GM21360 (cell line): ENCODE measurements at regions not wholly inside any gene's neighbourhood (a gene's known extent, or its start where the extent isn't known, plus 50 kb on each side); places are given as distances from the start of the nearest gene placed in this dataset.

ENCODE experiments used
- ATAC-seq: cut with Tn5 transposase; IDR thresholded peaks from one replicate; pipeline ENCODE4 v1.9.1; 2021; ENCODE audit warnings: mild to moderate bottlenecking, moderate library complexity; ENCODE audit not compliant: unreplicated experiment

DNA sequence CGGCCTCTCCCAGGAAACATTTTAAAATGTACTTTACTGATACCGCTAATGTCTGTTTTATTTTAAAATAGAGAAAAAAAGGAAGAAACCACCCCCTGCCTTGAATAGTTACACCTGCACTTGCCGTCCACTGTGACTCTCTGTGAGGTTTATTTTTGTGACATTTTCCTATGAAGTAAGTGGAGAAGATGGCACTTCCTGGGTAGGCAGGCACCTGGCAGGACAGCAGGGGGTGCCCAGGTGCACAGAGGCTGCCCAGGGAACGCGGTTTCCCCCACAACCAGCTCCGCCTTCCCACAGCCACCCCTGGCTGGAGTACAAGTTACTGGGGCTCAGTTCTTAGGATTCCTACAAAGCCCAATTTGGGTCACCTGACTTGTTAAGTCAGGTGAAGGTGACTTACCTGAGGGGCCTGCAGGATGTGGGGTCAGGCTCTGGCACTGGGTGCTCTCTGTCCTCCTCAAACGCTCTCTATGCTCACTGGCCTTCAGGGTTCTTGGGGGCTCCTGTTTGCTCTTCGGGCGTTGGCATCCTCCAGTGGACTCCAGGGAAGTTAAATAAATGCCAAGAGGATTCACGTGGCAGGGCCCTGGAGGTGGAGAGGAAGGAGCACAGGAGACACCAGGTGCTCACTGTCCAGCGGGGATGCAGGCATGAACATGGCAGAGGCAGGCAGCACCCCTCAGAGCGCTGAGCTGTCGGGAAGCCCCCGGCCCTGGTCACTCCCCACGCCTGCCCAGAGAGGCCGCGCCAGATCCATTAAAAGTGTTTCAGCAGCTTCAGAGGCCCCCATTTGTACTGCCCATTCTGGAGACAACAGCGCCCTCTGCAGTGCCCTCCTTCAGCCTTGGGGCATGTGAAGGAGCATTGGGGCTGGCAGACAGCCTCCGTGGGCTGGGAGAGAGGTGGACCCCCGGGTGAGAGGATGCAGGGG is 1021.2 kb downstream of the TBC1D22A start:
- ATAC-seq = no peak

DNA sequence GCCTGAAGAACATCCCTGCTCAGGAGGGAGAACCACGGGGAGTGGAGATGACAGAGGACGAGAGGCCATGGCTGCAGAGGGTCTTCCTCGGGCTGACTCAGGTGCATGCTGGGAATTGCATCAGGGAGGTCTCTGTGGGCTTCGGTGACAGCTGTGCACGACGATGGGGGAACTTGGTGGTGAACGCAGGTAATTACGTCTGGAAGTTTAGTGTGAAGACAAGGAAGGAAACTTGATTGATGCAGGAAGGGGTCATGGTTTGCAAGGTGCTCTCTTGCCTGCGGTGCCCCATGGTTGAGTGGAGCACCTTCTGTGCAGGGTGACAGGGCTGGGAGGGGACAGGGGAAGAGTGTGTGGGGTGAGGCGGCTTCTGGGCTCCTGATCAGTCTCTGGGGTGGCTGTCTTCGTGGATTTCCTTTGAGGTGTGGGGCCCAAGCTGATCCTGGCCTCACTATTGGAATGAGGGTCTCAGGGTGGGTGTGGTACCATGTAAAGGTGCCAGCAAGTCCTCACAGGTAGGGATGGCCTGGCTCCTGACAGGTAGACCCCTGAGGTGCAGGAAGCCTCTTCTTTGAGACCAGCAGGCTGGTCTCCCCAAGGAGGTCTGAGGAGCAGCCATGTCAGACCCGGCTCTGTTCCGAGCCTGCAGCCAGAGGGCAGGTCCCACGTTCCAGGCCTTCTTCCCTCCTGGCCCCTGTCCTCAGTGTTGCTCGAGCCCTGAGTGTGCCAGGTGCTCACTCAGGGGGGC is 1020.1 kb downstream of the TBC1D22A start:
- no peak for ATAC-seq

DNA sequence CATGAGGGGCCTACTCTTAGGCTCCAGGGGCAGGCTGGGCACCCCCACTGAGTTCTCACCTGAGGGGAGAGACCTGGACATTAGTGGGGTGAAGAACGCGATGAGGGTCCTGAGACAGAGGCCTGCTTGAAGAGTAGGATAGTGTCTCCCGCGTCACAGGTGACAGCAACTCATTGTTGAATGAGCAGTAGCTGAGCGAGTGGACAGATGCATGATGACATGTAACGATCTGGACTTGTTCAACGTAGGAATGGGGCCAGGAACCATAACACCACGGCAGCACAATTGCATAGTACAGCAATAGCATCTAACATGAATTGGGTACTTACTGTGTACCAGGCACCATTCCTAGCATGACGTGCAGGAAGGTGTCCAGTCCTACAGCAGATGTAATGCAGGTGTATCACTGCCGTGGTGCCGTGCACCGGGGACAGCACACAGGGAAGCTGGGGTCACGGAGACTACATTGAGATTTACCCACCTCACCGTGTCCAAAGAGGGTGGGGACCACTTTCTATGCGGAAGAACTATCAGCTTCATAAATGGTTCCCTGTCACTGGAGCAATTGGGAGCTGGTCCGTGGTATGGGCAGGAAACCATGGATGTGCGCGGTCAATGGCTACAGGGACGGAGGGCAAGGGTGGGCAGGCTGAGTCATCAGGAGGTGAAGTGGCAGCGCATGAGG is 1019.1 kb downstream of the TBC1D22A start:
- no peak for ATAC-seq

DNA sequence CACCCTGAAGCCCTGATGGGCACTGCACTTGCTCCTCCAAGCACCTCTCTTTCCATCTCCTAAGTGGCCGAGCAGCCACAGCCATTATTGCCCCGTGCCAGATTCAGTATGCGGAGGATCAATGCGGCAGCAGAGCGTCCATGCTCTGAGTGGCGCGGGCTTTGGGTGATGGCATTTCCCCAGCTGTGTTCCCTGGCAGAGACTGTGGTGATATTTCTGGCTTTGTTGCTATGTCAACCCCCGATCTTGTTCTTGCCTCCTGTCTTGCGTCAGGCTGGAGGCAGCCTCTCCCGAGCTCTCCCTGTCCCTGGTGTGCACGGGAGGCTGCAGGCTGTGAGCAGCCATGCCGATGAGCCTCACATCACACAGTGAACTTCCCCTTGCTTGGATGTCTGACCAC is 1018.6 kb downstream of the TBC1D22A start:
- no peak for ATAC-seq

DNA sequence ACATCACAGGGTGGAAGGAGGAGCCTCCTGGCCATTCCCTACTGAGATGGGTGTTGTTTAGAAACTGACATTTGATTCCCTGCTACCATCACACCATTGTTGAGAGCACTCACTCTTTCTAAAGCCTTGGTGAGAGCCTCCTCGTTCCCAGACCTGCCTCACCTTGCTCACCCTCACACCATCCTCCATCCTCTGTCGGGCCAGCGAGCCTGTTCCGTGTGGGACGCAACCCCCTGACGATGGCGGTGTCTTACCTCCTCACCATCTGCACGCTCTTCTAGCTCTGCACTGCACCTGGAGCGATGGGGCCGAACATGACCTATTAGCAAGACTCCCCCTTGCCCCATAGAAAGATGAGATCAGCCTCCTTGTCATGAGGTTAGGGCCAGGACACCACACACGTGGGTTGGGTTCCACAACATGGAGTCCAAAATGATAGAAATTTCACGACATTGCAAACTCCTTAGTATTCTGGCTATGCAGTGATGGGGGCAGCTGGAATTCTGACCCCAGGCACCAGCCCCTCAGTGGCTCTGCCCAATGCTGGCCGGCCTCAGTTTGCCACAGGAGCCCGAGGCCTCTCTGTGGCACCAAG is 1017.9 kb downstream of the TBC1D22A start:
- ATAC-seq = no peak

DNA sequence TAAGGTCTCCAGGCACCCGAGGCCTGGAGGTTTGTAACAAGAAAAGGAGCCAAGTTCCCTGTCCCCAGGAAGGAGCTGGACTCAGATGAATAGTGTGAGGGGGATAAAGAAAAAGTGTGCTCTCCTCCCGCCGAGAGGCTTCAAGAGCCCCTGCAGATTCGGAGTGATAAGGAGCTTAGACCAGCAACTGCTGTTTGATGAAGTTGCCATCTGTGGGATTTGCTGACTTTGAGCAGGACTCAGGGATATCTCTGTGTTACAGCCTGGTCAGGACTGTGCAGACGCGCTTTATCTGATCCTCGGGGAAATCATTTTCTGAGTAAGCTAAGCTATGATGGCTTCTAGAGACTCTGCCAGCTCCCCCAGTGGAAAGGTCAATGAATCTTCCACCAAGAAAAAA is 1017.0 kb downstream of the TBC1D22A start:
- no peak for ATAC-seq

DNA sequence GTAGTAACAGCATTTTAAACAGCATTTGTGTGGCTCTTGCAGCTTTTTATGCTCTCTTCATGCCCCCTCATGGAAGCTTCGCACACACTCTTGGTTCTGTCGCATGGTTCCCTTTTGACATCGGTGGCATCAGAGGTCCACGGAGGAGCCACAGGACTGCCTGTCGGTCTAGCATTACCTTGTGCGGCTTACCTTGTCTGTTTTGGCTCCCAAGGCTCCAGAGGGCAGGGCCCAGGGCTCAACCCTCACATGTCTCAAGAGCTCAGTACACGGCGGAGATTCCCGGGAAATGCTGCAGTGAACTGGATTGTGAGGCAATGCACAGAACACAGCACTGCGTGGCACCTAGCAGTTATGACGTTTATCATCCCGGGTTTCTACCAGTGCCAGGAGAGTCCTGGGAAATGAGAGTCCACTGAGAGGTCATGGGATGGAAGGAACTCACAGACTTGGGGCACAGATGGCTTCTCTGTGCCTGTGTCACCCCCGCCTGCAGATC is 1015.8 kb downstream of the TBC1D22A start:
- no peak for ATAC-seq

DNA sequence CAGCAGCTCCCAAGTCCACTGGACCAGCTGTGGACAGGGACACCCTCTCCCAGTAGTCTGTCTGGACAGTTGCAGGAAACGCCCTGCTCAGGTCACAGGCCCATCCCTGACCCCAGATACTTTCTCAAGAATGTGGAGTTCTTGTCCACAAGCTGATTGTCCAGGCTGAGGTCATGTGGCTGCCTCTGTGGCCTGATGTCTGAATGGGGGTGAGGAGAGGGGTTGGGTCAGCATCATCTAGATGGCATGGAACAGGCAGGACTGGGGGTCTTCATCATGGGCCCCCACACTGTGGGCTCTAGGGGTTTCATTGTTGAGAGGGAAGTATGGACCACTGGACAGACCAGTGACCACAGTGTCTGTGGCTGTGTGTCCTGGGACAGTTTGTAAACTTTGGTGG is 1015.0 kb downstream of the TBC1D22A start:
- no peak for ATAC-seq

DNA sequence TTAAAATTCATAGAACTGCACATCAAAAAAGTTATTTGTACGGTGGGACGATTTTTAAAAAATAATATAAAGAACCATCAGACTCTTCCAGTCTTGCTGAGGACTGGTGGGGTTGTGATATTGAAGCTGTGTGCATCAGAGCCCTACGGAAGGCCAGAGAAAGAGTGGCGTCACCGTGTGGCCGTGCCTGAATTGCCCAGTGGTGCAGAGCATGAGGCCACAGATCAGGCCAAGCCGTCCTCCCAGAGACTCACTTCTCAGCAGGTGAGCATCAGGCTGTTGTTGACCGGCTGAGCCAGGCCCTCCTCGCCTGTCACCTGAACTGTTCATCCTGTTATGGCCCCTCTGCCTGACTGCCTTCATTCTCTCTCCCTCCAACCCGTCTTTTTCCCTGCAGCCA is 1013.9 kb downstream of the TBC1D22A start:
- no peak for ATAC-seq

DNA sequence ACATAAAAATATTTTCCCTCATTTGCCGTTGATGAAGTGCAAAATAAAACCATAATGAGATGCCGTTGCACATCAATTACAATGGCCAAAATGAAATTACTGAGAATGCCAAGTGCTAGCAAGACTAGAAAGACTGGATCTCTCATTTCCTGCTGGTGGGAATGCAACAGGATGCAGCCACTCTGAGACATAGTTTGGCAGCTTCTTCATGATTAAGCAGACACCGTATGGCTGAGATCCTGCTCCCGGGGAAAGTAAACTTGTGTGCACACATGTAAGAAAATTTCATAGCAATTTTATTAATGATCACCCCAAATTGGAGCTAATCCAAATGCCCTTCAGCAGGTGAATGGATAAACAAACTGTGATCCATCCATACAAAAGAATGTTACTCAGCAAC is 1013.2 kb downstream of the TBC1D22A start:
- no peak for ATAC-seq

DNA sequence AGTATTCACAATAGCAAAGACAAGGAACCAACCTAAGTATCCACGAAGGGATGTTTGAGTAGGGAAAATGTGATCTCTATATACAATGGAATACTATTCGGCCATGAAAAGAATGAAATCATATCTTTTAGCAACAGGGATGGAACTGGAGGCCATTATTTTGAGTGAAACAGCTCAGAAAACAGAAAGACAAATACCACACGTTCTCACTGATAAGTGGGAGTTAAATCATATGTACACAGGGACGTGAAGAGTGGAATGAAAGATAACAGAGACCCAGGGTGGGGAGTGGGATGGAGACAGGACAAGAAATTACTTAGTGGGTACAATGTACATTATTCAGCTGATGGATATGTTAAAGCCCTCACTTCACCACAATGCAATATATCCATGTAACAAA is 1012.7 kb downstream of the TBC1D22A start:
- ATAC-seq = no peak

DNA sequence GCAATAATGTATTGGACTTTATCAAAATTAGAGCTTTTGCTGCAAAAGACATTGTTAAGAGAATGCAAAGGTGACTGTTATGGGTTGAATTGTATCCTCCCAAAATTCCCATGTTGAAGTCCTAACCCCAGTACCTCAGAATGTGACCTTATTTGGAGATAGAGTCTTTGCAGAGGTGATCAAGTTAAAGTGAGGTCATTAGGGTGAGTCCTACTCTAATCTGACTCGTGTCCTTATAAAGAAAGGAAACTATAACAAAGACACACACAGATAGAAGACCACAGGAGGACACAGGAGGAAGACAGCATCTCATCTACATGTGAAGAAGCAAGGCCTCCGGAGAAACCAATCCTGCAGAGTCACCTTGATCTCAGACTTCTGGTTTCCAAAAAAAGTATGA is 1011.2 kb downstream of the TBC1D22A start:
- no peak for ATAC-seq

DNA sequence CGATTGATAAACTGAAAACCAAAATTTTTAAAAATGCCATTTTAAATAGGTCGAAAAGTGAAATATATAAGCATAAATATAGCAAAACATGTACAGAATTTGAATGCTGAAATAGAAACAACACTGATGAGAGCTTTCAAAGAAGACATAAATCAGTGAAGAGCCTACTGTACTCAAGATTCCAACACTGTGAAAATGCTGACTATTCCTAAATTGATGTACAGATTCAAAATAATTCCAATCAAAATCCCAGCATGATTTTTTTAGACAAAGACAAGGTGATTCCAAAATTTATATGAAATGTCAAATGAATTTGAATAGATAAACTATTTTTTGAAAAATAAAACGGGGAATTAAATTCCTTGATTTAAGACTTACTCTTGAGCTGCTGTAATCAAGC is 1010.4 kb downstream of the TBC1D22A start:
- no peak for ATAC-seq

DNA sequence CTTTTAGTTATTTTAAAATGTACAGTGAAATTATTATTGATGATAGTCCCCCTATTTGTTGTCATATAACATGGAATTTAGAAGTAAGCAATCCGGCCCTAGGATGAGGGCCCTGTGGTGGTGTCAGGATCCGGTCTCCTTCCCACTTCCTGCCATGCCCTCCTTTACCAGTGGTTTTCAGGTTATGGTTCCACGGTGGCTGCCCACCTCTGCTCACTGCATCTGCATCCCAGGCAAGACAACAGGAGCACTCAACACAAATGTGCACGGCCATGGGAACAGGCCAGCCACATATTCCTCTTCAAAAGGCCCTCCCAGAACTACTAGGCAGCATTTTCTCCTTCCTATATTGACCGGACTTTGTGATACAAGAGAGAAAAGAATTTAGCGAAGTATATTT is 1007.2 kb downstream of the TBC1D22A start:
- no peak for ATAC-seq

DNA sequence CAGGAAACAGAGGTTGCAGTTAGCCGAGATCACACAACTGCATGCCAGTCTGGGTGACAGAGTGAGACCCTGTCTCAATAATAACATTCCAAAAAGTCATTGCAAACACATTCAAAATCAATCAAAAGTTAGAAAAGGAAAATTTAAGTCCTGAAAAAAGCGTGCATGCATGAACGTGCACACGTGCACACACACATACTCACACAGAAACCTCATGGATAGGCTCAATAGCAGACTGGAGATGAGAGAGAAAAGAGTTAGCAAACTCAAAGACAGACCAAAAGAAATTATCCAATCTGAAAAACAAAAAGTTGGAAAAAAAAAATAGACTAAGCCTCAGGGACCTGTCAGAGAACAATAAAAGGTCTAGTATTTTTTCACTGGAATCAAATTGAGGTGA is 1005.6 kb downstream of the TBC1D22A start:
- ATAC-seq = no peak

DNA sequence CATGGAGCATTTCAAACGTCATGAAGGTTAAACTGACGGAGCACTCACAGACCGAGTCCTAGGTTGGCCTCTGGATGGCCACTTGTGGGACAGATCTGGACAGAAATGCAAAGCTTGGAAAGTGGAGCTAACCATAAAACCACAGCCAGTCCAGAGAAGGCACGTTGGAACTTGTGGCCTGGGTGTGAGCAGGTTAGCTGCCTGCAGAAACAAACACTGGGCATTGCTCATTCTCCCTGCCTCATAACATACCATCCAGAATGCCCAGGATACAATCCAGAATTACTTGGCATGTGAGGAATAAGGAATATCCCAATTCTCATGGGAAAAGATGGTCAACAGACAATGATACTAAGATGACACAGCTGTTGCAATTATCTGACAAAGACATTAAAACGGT is 1005.0 kb downstream of the TBC1D22A start:
- ATAC-seq = no peak

DNA sequence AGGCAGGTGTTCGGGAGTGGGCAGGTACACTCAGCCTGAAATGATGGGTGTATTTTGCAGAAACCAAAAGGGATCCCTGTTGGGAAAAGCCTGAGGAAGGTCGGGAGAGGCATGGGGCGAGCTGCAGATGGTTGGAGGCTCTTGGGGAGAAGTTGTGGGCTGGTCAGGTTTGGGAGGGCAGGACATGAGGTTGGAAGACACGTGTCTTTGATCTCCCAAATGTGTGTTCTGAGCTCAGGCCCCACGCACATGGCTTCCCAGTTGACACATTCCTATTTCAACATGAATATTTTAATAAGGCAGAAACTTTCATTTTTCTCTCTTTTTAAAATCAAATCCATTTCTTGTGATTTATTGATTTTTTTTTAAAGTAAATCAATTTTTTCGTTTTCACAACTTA is 1003.3 kb downstream of the TBC1D22A start:
- no peak for ATAC-seq

DNA sequence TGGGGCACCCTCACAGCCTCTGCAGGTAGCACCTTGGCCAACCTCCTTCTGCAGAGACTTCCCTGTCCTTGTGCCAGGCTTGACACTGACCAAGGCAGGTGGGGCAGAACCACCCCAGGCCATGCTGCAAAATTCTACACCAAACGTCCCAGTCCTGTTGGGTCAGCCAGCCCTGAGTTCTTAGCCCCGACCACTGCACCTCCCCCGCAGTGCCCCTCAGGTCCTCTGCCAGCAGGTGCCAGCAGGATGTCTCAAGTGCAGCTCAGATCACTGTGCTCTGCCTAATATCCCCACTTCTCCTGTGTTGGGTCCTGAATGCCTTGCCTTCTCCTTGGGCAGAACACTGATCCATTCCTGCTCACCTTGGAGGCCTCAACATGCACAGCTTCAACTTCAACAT is 999.7 kb downstream of the TBC1D22A start:
- no peak for ATAC-seq

DNA sequence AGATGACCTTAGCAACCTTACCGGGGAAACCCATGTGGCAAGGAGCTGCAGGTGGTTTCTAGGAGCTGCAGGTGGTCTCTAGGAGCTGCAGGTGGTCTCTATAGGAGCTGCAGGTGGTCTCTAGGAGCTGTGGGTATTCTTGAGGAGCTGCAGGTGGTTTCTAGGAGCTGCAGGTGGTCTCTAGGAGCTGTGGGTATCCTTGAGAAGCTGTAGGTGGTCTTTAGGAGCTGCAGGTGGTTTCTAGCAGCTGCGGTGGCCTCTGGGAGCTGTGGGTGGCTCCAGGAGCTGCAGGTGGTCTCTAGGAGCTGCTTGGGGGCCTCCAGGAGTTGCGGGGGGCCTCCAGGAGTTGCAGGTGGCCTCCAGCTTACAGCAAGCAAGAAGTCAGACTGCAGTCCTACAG is 997.5 kb downstream of the TBC1D22A start:
- ATAC-seq = no peak

DNA sequence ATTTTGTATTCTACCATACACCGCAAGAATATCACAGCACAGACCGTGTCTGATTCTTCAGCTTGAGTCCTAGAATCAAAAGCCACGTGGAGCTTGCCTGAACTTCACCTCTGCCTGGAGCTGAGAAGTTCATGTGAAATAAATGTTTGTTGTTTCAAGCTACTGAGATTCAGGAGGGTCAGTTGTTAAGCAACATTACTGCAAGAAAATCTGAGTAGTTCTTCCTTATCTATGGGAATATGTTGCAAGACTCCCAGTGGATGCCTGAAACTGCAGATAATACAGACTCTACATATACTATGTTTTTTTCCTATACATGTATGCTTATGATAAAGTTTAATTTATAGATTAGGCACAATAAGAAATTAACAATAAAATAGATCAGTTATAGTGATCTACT is 995.3 kb downstream of the TBC1D22A start:
- ATAC-seq = no peak

DNA sequence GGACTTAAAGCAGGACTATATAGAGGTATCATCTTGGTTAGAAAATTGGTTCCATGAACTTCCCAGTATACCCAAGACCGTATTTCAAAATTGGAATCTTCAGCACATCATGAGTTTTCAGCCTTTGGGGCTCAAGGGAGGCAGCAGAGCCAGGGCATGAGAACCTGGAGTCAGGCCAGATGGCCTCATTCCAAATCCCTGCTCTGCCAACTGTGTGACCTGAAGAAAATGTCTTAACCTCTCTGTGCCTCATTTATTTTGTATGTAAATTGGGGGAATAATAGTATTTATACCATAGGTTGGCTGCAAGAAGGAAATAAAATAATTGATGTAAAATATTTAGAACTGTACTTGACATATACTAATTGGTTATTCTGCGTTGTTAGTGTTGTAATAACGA is 987.6 kb downstream of the TBC1D22A start:
- ATAC-seq = no peak
